Lower leg skin (tissue), 4 donors: ENCODE measurements at regions not wholly inside any gene's neighbourhood (a gene's known extent, or its start where the extent isn't known, plus 50 kb on each side); places are given as distances from the start of the nearest gene placed in this dataset.

ENCODE experiments used
- DNase-seq, 2 donors: peaks; one replicate each; pipeline ENCODE4 v3.0.0-alpha.2; 2019; ENCODE audit warnings: low spot score in 2 of 2
- H3K4me3 ChIP-seq: fragments of 200-600 bp; sonication (generic); 2 replicates; pipeline ENCODE4 v1.5.1; 2017; ENCODE audit warnings: mild to moderate bottlenecking, low read depth; ENCODE audit not compliant: poor library complexity, severe bottlenecking
- POLR2A ChIP-seq, 2 donors: fragments of 450-650 bp; IDR thresholded peaks; one replicate each; pipeline ENCODE4 v1.6.1; 2016 to 2017; ENCODE audit warnings: antibody characterized with exemption in 2 of 2, mild to moderate bottlenecking in 1 of 2, moderate library complexity in 1 of 2
- WGBS, 2 donors: methylation state at CpG; one replicate each; pipeline ENCODE4 v1.1.5; 2018; 5-methylcytosine and 5-hydroxymethylcytosine counted together
- intact Hi-C: fragments of 100-400 bp; cut with DNase I; formaldehyde crosslinking; loops from one replicate; pipeline ENCODE4 v1.15.0; 2023; ENCODE audit warnings: low total_unique reads
- TF ChIP-seq, protein P1 (sequence below), 3 donors: fragments of 450-650 bp; IDR thresholded peaks; one replicate each; pipeline ENCODE4 v1.5.1; 2016; ENCODE audit warnings: antibody characterized with exemption in 3 of 3, mild to moderate bottlenecking in 3 of 3, moderate library complexity in 2 of 3

- DNase-seq: no peak
- intact Hi-C loops: no loop called here
- no peak overlapping the region for H3K4me3 ChIP-seq
- TF ChIP-seq, protein P1, sequence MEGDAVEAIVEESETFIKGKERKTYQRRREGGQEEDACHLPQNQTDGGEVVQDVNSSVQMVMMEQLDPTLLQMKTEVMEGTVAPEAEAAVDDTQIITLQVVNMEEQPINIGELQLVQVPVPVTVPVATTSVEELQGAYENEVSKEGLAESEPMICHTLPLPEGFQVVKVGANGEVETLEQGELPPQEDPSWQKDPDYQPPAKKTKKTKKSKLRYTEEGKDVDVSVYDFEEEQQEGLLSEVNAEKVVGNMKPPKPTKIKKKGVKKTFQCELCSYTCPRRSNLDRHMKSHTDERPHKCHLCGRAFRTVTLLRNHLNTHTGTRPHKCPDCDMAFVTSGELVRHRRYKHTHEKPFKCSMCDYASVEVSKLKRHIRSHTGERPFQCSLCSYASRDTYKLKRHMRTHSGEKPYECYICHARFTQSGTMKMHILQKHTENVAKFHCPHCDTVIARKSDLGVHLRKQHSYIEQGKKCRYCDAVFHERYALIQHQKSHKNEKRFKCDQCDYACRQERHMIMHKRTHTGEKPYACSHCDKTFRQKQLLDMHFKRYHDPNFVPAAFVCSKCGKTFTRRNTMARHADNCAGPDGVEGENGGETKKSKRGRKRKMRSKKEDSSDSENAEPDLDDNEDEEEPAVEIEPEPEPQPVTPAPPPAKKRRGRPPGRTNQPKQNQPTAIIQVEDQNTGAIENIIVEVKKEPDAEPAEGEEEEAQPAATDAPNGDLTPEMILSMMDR (IDR thresholded peaks at IDR 0.05): no peak
- no peak for TF ChIP-seq POLR2A (IDR thresholded peaks at IDR 0.05)
- WGBS, 2 donors: 81 to 88% methylated on average over 7 of the region's 7 CpGs
Measured at GRCh38 chr2:15790838-15791237, 149.5 kb upstream of the MYCN start.

DNA sequence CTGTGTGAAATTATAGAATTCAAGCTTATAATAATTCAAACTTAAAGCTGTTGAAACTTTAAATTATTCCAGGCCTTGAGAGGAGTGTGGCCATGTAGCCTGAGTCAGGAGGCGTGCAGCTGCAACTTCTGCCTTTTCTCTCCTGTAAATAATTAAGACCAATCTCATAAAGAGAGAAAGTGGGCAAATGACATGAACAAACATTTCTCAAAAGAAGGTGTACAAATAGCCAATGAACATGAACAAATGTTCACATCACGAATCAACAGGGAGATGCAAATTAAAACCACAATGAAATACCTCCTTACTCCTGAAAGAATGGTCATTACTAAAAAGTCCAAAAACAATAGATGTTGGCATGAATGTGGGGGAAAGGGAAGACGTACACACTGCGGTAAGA, 149.1 kb upstream of the MYCN start:
- intact Hi-C loops: no loop called here
- DNase-seq: no peak
- TF ChIP-seq, protein P1 (IDR thresholded peaks at IDR 0.05): no peak
- TF ChIP-seq POLR2A (IDR thresholded peaks at IDR 0.05): no peak
- no peak overlapping the region for H3K4me3 ChIP-seq
- WGBS, 2 donors: 88 to 90% methylated on average over 4 of the region's 4 CpGs

- WGBS, 2 donors: 80 to 83% methylated on average over 8 of the region's 8 CpGs
- no peak overlapping the region for H3K4me3 ChIP-seq
- intact Hi-C loops: no loop called here
- DNase-seq: no peak
- TF ChIP-seq POLR2A (IDR thresholded peaks at IDR 0.05): no peak
- TF ChIP-seq, protein P1 (IDR thresholded peaks at IDR 0.05): no peak
Measured at GRCh38 chr2:15792331-15792730, 148.0 kb upstream of the MYCN start.

- no peak for TF ChIP-seq POLR2A (IDR thresholded peaks at IDR 0.05)
- TF ChIP-seq, protein P1 (IDR thresholded peaks at IDR 0.05): no peak
- no peak overlapping the region for H3K4me3 ChIP-seq
- WGBS, 2 donors: 86 to 89% methylated on average over 8 of the region's 8 CpGs
- no peak for DNase-seq
- intact Hi-C loops: no loop called here
Measured at GRCh38 chr2:15793078-15793913, 147.1 kb upstream of the MYCN start.

DNA sequence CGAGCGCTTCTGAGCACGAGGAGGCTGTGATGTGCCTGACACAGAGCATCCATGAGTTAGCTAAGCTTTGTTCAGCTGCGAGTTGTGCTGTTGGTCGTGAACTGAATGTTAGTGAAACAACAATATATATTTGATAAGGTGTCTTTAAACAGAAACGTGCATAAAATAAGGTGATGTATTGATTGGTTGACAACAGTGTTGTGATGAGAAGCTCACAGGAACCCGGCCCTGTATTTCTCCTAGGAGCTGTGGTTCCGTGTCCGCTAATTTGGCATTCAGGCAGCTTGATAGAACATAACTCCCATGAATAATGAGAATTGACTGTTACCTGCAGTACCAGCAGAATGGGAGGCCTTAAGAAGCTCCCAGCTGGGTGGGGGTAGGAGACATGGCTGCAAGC, 146.4 kb upstream of the MYCN start:
- H3K4me3 ChIP-seq: no peak overlapping the region
- intact Hi-C loops: no loop called here
- TF ChIP-seq, protein P1 (IDR thresholded peaks at IDR 0.05): no peak
- TF ChIP-seq POLR2A (IDR thresholded peaks at IDR 0.05): no peak
- WGBS, 2 donors: 89 to 93% methylated on average over 9 of the region's 9 CpGs
- DNase-seq: no peak
